Ovary (tissue), 3 donors: ENCODE measurements at regions not wholly inside any gene's neighbourhood (a gene's known extent, or its start where the extent isn't known, plus 50 kb on each side); places are given as distances from the start of the nearest gene placed in this dataset.

Experiments used
- POLR2A ChIP-seq: fragments of 450-650 bp; IDR thresholded peaks from one replicate; pipeline ENCODE4 v1.6.1; 2017; ENCODE audit warnings: antibody characterized with exemption, mild to moderate bottlenecking, moderate library complexity
- TF ChIP-seq, protein P1 (sequence below), 3 donors: fragments of 450-650 bp in 2 of 3; fragments of 200-600 bp in 1 of 3; IDR thresholded peaks; one replicate each; pipeline versions ENCODE4 v1.5.1 to v1.8.0; 2016 to 2022; ENCODE audit warnings: antibody characterized with exemption in 3 of 3, mild to moderate bottlenecking in 1 of 3
- donor health status: DM: no; HTN: no; CAD: no.

- TF ChIP-seq, protein P1, sequence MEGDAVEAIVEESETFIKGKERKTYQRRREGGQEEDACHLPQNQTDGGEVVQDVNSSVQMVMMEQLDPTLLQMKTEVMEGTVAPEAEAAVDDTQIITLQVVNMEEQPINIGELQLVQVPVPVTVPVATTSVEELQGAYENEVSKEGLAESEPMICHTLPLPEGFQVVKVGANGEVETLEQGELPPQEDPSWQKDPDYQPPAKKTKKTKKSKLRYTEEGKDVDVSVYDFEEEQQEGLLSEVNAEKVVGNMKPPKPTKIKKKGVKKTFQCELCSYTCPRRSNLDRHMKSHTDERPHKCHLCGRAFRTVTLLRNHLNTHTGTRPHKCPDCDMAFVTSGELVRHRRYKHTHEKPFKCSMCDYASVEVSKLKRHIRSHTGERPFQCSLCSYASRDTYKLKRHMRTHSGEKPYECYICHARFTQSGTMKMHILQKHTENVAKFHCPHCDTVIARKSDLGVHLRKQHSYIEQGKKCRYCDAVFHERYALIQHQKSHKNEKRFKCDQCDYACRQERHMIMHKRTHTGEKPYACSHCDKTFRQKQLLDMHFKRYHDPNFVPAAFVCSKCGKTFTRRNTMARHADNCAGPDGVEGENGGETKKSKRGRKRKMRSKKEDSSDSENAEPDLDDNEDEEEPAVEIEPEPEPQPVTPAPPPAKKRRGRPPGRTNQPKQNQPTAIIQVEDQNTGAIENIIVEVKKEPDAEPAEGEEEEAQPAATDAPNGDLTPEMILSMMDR (IDR thresholded peaks at IDR 0.05) = no peak
- TF ChIP-seq POLR2A = no peak
Observed at GRCh38 chr6:79776076-79776475, 144.9 kb downstream of the SH3BGRL2 start.
